HG03520 (cell line): ENCODE measurements at regions not wholly inside any gene's neighbourhood (a gene's known extent, or its start where the extent isn't known, plus 50 kb on each side); places are given as distances from the start of the nearest gene placed in this dataset.
"Not testable (repeated sequence)": the region's sequence is repeated elsewhere in the genome, so short reads cannot be mapped to it uniquely, and the experiment has no call there.

Experiments used
- ATAC-seq: cut with Tn5 transposase; IDR thresholded peaks from one replicate; pipeline ENCODE4 v1.9.1; 2021; ENCODE audit warnings: mild to moderate bottlenecking, moderate library complexity; ENCODE audit not compliant: unreplicated experiment

DNA sequence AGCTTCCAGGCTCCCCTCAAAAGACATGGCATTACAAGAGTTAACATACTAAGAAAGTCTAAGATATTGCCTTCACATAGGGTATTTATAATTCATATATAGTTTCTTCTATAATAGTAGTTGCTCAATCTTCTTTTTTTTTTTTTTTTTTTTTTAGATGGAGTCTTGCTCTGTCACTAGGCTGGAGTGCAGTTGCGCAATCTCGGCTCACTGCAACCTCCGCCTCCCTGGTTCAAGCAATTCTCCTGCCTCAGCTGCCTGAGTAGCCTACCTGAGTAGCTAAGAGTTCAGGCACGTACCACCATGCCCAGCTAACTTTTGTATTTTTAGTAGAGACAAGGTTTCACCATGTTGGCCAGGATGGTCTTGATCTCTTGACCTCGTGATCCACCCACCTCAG is 337.0 kb downstream of the FAM181B start:
- not testable (repeated sequence) for ATAC-seq

GRCh38 chr11:82384308-82384707 is 349.4 kb downstream of the FAM181B start:
- no peak for ATAC-seq

GRCh38 chr11:82373781-82374542 is 359.7 kb downstream of the FAM181B start:
- no peak for ATAC-seq

- ATAC-seq = no peak
Observed at GRCh38 chr11:82365351-82365750, 368.3 kb downstream of the FAM181B start.

DNA sequence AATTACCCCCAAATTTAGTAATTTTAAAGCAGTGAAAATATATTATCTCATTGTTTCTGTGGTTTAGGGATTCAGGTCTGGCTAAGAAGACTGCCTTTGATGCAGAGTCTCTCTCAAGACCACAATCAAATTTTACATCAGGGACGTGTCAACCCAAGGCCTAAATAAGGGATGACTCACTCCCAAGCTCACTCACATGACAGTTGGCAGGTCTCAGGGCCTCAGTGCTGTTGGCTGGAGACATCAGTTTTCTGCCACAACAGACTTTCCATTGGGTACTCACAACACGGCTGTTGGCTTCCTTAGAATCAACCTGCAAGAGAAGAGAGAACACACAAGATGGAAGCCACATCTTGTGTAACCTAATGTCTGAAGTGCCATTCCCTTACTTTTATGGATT is 377.3 kb downstream of the FAM181B start:
- no peak for ATAC-seq

DNA sequence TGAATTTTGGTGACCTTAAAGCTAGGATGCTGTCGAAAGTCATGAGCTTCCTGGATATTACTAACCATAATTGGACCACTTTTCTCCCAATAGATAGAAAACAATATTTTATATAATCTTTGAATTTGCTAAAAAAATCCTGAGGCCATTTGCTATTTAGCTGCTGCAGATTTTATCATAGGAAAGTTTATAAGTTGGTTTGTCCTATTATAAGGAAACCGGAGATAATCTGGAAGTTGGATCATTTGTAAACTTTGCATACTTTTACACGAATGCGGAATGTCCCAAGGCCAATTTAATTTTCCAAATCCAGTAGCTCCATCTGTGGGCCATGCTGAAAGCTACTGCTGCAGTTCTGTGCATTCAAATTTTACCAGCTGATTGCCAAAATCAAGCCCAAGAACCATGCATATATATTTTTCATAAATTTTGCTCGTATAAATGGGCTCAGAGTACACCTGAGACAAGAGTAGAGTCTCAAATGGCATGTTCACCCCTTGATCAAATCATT is 378.3 kb downstream of the FAM181B start:
- ATAC-seq = no peak

DNA sequence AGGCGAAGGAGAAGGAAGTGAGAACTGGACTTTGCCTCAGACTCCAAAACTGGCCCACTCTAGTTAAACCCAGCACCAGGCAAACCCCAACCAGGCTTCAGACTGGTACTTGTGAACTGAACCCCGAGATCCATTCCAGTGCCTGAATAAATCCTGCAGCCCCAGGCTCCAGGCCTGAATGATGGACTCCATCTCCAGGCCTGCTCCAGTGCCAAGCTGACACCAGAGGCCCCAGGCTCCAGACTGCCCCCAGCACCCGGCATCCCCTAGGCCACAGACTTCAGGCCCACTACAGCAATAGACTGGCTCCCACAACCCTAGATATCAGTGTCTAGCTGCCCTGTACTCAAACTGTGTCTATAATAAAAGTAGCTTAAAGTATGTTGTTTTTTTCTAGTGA is 406.8 kb downstream of the FAM181B start:
- no peak for ATAC-seq

DNA sequence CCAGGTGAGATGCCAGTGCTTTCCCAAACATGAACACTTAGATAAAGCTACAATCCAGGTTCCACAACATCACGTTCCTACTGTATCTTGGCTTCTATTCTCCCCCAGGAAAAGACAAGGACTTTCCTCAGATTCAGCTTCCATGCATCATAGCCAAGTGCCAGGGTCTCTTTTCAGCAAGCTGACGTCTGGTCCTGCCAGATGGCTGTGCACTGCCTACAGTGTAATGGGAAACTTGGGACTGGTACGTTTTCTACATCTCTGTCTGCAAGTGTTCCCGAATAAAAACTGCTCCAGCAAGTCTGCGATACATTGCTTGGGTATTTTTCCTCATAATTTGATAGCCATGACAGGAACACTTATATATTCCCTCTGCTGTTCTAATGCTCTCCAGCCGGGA is 412.5 kb downstream of the FAM181B start:
- no peak for ATAC-seq

DNA sequence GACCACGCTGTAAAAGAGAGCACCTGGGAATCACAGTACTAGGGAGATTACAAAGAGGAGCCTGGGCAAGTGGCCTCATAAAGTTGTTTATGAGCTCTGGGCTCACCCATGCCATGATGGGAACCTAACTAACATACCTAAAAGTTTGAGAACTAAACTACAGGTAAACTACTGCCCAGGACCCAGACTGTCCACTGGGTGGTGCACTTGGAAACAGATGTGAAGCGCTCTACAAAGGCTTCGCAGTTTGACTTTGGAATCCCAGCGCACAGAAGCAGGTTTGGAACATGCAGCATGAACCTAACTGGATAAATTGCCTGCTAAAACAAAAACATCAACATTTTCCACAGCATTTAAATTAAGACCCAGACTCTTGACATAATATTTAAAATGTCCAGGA is 418.6 kb downstream of the FAM181B start:
- no peak for ATAC-seq

GRCh38 chr11:82308979-82309378 is 424.7 kb downstream of the FAM181B start:
- no peak for ATAC-seq

- no peak for ATAC-seq
Observed at GRCh38 chr11:82305123-82305522, 428.5 kb downstream of the FAM181B start.

DNA sequence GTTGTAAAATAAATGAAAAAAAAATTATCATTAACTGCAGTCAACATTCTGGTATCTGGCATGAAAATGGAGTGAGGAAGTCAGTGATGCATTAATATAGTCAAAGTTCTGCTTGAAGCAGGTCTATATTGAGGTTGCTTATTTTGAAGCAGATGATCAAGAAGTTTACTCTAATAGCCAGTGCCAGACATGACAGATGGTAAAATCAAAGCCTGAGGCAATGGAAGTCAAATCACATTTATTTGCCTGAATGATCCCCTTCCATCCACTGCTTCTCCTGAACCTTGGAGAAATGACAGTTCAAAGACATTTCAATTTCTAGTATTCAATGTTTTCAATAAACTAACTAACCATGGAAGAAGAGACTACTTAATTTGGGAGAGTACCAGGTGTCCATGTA is 430.0 kb downstream of the FAM181B start:
- ATAC-seq = no peak

- ATAC-seq = no peak
Observed at GRCh38 chr11:82288471-82288870, 445.2 kb downstream of the FAM181B start.

DNA sequence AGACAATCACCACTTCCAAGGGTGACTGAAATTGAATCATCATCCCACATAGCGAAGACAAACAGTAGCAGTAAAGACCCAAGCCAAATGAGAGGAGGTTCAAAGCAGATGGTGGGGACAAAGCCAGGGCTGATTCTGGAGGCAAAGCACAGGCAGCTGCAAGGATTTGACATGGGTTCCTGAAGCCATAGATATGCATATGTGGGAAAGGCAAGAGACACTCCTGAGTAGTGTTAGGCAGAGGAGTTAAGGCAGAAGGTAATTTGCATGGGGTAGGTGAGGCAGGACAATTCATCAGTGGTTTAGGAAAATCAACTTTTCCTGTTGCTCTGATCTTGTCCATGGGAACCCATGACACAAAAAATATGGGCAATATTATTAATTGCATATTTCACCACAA is 462.8 kb downstream of the FAM181B start:
- no peak for ATAC-seq

- no peak for ATAC-seq
Observed at GRCh38 chr11:82268627-82269026, 465.0 kb downstream of the FAM181B start.

DNA sequence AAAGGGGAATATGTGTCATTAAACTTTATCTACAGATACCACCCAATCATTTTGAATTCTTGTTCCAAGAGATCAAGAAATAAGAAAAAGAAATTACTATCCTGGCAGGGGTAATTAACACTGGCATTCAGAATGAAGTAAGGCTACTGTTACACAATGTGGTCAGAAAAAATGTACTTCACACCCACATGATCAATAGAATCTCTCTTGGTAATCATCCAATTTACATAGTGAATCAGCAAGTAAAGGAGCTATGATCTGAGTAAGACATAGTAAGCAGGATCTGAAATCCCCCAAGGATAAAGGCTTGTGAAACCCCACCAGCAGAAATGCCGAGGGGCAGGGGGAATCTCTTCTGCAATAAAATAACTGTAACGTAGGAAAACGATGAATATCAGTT is 466.5 kb downstream of the FAM181B start:
- ATAC-seq = no peak

DNA sequence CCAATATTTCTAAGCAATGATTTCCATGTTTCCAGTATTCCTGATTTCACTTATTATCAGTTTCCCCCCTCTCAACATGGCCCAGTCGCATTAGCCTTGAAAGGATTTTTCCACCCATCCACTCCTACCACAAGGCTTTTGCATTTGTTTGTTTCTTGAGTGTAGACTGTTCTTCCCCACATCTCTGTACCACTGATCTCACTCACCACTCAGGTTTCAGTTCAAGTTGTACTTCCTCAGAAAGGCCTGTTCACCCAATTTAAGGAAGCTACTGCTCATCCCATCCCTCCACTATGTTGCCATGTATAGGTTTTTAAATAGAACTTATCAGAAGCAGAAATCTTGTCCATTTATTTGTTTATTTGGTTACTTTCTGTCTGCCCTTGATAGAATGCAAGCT is 472.3 kb downstream of the FAM181B start:
- ATAC-seq = no peak

DNA sequence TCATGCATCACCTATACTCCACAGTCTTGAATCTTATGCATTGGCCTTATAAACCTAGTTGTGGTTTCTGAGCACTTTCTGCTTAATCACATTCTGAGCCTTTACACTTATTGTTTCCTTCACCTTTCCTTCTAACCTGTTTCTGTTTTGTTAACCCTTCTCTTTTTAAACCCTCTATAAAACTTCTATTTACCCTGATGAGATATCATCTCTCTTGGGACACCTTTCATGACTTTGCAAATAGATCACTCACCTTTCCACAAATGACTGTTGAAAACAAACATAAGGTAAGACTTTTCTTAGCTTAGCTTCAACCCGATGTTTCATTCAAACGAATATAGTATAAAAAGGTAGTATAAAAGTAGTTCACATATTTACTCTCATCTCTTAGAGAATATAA is 483.6 kb downstream of the FAM181B start:
- ATAC-seq = no peak

DNA sequence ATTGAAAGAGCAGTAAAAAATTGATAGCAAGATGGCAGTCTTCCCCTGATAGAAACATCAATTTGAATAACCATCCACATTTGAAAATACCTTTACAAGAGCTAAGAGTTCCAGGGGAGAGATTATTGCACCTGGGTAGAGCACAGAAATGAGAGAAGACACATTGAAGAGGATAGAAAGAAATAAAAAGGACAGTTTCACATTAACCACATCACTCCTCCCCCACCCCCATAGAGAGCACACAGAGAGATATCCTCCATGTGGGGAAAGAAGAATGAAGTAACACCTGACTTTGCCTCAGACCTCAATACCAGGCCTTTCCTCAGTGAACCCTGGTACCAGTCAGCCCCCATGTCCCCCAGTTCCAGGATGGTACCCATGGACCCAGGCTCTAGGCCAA is 486.7 kb downstream of the FAM181B start:
- no peak for ATAC-seq

- ATAC-seq = no peak
Observed at GRCh38 chr11:82239498-82239897, 494.2 kb downstream of the FAM181B start.

GRCh38 chr11:82234256-82234655 is 499.4 kb downstream of the FAM181B start:
- ATAC-seq = no peak

DNA sequence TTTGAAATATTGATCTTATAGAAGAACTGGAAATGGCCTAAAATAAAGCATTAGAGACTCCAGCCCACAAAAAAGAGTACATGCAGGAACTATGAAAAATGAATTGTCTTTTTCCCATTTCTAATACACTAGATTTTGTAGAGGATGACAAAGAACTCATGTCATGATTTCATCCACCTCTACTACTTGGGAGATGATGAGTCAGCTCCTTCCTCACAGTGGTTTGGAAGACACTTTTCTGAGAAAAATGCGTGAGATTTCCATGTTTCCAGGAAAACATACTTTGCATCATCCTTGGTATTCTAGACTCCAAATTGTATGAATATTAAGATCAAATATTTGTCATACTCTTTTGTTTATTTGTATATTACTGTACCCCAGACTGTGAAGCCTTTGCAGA is 500.5 kb downstream of the FAM181B start:
- ATAC-seq = no peak

- ATAC-seq = peak; percentile 66
Observed at GRCh38 chr11:82229341-82229740, 504.3 kb downstream of the FAM181B start.
